Body of pancreas (tissue), 4 donors: ENCODE measurements at regions not wholly inside any gene's neighbourhood (a gene's known extent, or its start where the extent isn't known, plus 50 kb on each side); places are given as distances from the start of the nearest gene placed in this dataset.

Experiments
- ATAC-seq: fragments of 150-250 bp; one replicate; pipeline ENCODE4 v1.9.1; 2016
- DNase-seq, 4 donors: peaks; one replicate each; pipeline ENCODE4 v3.0.0-alpha.2; 2019
- H3K27ac ChIP-seq, 4 donors: fragments of 200-600 bp; sonication (generic); 1 replicate in 3 of 4; 2 replicates in 1 of 4; pipeline versions ENCODE4 v1.5.1 to v1.6.1; 2016 to 2019; ENCODE audit warnings: mild to moderate bottlenecking in 1 of 4, mixed read lengths in 1 of 4, moderate library complexity in 1 of 4
- H3K27me3 ChIP-seq, 2 donors: fragments of 200-600 bp; sonication (generic); one replicate each; pipeline ENCODE4 v1.6.0; 2016; ENCODE audit warnings: mild to moderate bottlenecking in 1 of 2
- H3K36me3 ChIP-seq, 2 donors: fragments of 200-600 bp; sonication (generic); replicated peaks in 1 of 2; 2 replicates each; pipeline ENCODE4 v1.5.1; 2016; ENCODE audit warnings: low read depth in 2 of 2; ENCODE audit not compliant: insufficient read depth in 1 of 2
- H3K4me1 ChIP-seq: fragments of 200-600 bp; sonication (generic); one replicate; pipeline ENCODE4 v1.6.0; 2016
- H3K4me3 ChIP-seq, 2 donors: fragments of 200-600 bp; sonication (generic); 1 replicate in 1 of 2; 2 replicates in 1 of 2; pipeline ENCODE4 v1.5.1; 2016 to 2019
- H3K9me3 ChIP-seq, 3 donors: fragments of 200-600 bp; sonication (generic); 1 replicate in 2 of 3; 2 replicates in 1 of 3; pipeline ENCODE4 v1.5.1; 2016
- CTCF ChIP-seq, 7 experiments: fragments of 450-650 bp in 4 of 7; fragments of 200-600 bp in 3 of 7; sonication (generic) in 3 of 7; IDR thresholded peaks; one replicate each; pipeline ENCODE4 v1.5.1; 2016 to 2019; ENCODE audit warnings: antibody characterized with exemption in 7 of 7
- POLR2A ChIP-seq, 3 donors: fragments of 450-650 bp; IDR thresholded peaks; one replicate each; pipeline ENCODE4 v1.6.1; 2016; ENCODE audit warnings: antibody characterized with exemption in 3 of 3, mild to moderate bottlenecking in 2 of 3
- WGBS, 2 donors: methylation state at CpG; one replicate each; pipeline ENCODE4 v1.1.5; 2017; 5-methylcytosine and 5-hydroxymethylcytosine counted together
- intact Hi-C: fragments of 100-400 bp; cut with DNase I; formaldehyde crosslinking; loops from one replicate; pipeline ENCODE4 v1.15.1; 2023

- Histone ChIP-seq H3K9me3 (peaks cover 0 to 2% (median 0%) of the 10 kb centered on the region in 3 donors), H3K27me3 (no peaks in the 10 kb centered on the region), H3K4me3 (no peak overlapping the region), H3K27ac (no peak overlapping the region), H3K36me3 (no peaks in the 10 kb centered on the region), H3K4me1 (no peaks in the 10 kb centered on the region)
- TF ChIP-seq CTCF (IDR thresholded peaks at IDR 0.05), result no peak
- TF ChIP-seq POLR2A (IDR thresholded peaks at IDR 0.05), result no peak
- intact Hi-C loops, result no loop called here
- 46 to 48% methylated on average over 8 of the region's 8 CpGs for WGBS, 2 donors
- ATAC-seq (no peak), DNase-seq (no peak)
Observed at GRCh38 chr4:3845094-3845743, 79.0 kb downstream of the ADRA2C start.

GRCh38 chr4:3845744-3846429, 79.7 kb downstream of the ADRA2C start:
- WGBS, 2 donors, result 76 to 88% methylated on average over 9 of the region's 9 CpGs
- ATAC-seq, result no peak

GRCh38 chr4:3847211-3847940, 81.2 kb downstream of the ADRA2C start:
- ATAC-seq (no peak), DNase-seq (no peak)
- intact Hi-C loops, result no loop called here

More at GRCh38 chr4:3845744-3846429, 79.7 kb downstream of the ADRA2C start:
- H3K27ac ChIP-seq, result no peak overlapping the region
- intact Hi-C loops, result no loop called here
- H3K4me3 ChIP-seq, result no peak overlapping the region
- H3K9me3 ChIP-seq, result peaks cover 0 to 5% (median 0%) of the 10 kb centered on the region in 3 donors
- H3K36me3 ChIP-seq, result no peaks in the 10 kb centered on the region
- TF ChIP-seq CTCF (IDR thresholded peaks at IDR 0.05), result no peak
- TF ChIP-seq POLR2A (IDR thresholded peaks at IDR 0.05), result no peak
- no peaks in the 10 kb centered on the region for H3K27me3 ChIP-seq
- H3K4me1 ChIP-seq, result no peaks in the 10 kb centered on the region
- DNase-seq, result no peak

GRCh38 chr4:3848323-3848722, 82.1 kb downstream of the ADRA2C start:
- no peak overlapping the region for H3K27ac ChIP-seq
- no peak overlapping the region for H3K4me3 ChIP-seq
- intact Hi-C loops, result no loop called here
- no peak for ATAC-seq
- H3K27me3 ChIP-seq, result no peaks in the 10 kb centered on the region
- peaks cover 0 to 5% (median 0%) of the 10 kb centered on the region in 3 donors for H3K9me3 ChIP-seq
- no peaks in the 10 kb centered on the region for H3K36me3 ChIP-seq
- H3K4me1 ChIP-seq, result no peaks in the 10 kb centered on the region
- WGBS, 2 donors, result 96 to 97% methylated on average over 4 to 5 of the region's 5 CpGs
- no peak for TF ChIP-seq POLR2A (IDR thresholded peaks at IDR 0.05)
- no peak for TF ChIP-seq CTCF (IDR thresholded peaks at IDR 0.05)
- DNase-seq, result no peak

More at GRCh38 chr4:3847211-3847940, 81.2 kb downstream of the ADRA2C start:
- TF ChIP-seq CTCF (IDR thresholded peaks at IDR 0.05) (no peak), POLR2A (IDR thresholded peaks at IDR 0.05) (no peak)
- 61 to 73% methylated on average over 3 to 11 of the region's 11 CpGs for WGBS, 2 donors
- no peaks in the 10 kb centered on the region for H3K36me3 ChIP-seq
- H3K9me3 ChIP-seq, result peaks cover 0 to 5% (median 0%) of the 10 kb centered on the region in 3 donors
- no peaks in the 10 kb centered on the region for H3K4me1 ChIP-seq
- H3K27me3 ChIP-seq, result no peaks in the 10 kb centered on the region
- H3K27ac ChIP-seq, result no peak overlapping the region
- H3K4me3 ChIP-seq, result no peak overlapping the region
